Activated T-helper 2 cell treated with anti-CD3 and anti-CD28 coated beads, Interferon-gamma antibody, Interleukin-2, Interleukin-4, amounts not matched to agents 10 μg/mL and 5 μg/mL and 100 μg/mL, durations not matched to agents 14 hours and 24 hours and 36 hours (primary cell): ENCODE measurements at regions not wholly inside any gene's neighbourhood (a gene's known extent, or its start where the extent isn't known, plus 50 kb on each side); places are given as distances from the start of the nearest gene placed in this dataset.

Source experiments
- DNase-seq: peaks from one replicate; pipeline ENCODE4 v3.0.0; 2021; ENCODE audit warnings: low spot score
- H3K27ac Mint-ChIP-seq: one replicate; pipeline ENCODE4 v1.8.0; 2021; ENCODE audit warnings: mixed read lengths
- H3K27me3 Mint-ChIP-seq: one replicate; pipeline ENCODE4 v1.8.0; 2021; ENCODE audit warnings: low read depth, mixed read lengths
- H3K36me3 Mint-ChIP-seq: one replicate; pipeline ENCODE4 v1.8.0; 2021; ENCODE audit warnings: low read depth, mixed read lengths
- H3K4me1 Mint-ChIP-seq: one replicate; pipeline ENCODE4 v1.8.0; 2021; ENCODE audit warnings: low read depth, mixed read lengths
- H3K4me3 Mint-ChIP-seq: one replicate; pipeline ENCODE4 v1.8.0; 2021; ENCODE audit warnings: low read depth, mild to moderate bottlenecking, moderate library complexity, mixed read lengths
- H3K9me3 Mint-ChIP-seq: one replicate; pipeline ENCODE4 v1.8.0; 2021; ENCODE audit warnings: mixed read lengths
- intact Hi-C: fragments of 100-400 bp; cut with micrococcal nuclease; formaldehyde crosslinking; loops from one replicate; pipeline ENCODE4 v1.15.1; 2023

GRCh38 chr10:84999929-85000328 lies 671.5 kb downstream of the CCSER2 start:
- no peak overlapping the region for H3K27ac Mint-ChIP-seq
- no peak for DNase-seq

GRCh38 chr10:85003083-85003482 lies 674.7 kb downstream of the CCSER2 start:
- no peaks in the 10 kb centered on the region for H3K36me3 Mint-ChIP-seq
- no peak overlapping the region for H3K27ac Mint-ChIP-seq
- no peaks in the 10 kb centered on the region for H3K9me3 Mint-ChIP-seq
- no peaks in the 10 kb centered on the region for H3K27me3 Mint-ChIP-seq
- intact Hi-C loops: no loop called here
- H3K4me3 Mint-ChIP-seq: no peak overlapping the region
- no peaks in the 10 kb centered on the region for H3K4me1 Mint-ChIP-seq
- no peak for DNase-seq

More at GRCh38 chr10:84999929-85000328, 671.5 kb downstream of the CCSER2 start:
- Mint-ChIP-seq H3K4me1 (no peaks in the 10 kb centered on the region), H3K27me3 (no peaks in the 10 kb centered on the region), H3K9me3 (no peaks in the 10 kb centered on the region), H3K36me3 (no peaks in the 10 kb centered on the region), H3K4me3 (no peak overlapping the region)
- intact Hi-C loops: no loop called here

GRCh38 chr10:85008488-85009184 lies 680.2 kb downstream of the CCSER2 start:
- no peak for DNase-seq
- Mint-ChIP-seq H3K4me3 (no peak overlapping the region), H3K27ac (no peak overlapping the region), H3K9me3 (no peaks in the 10 kb centered on the region), H3K36me3 (no peaks in the 10 kb centered on the region), H3K4me1 (no peaks in the 10 kb centered on the region), H3K27me3 (no peaks in the 10 kb centered on the region)
- intact Hi-C loops: no loop called here

GRCh38 chr10:85012305-85012704 lies 683.9 kb downstream of the CCSER2 start:
- H3K27me3 Mint-ChIP-seq: no peaks in the 10 kb centered on the region
- no peaks in the 10 kb centered on the region for H3K9me3 Mint-ChIP-seq
- intact Hi-C loops: no loop called here
- no peaks in the 10 kb centered on the region for H3K4me1 Mint-ChIP-seq
- no peaks in the 10 kb centered on the region for H3K36me3 Mint-ChIP-seq
- no peak overlapping the region for H3K27ac Mint-ChIP-seq
- no peak overlapping the region for H3K4me3 Mint-ChIP-seq
- no peak for DNase-seq

GRCh38 chr10:85026878-85027467 lies 698.6 kb downstream of the CCSER2 start:
- Mint-ChIP-seq H3K27me3 (no peaks in the 10 kb centered on the region), H3K36me3 (no peaks in the 10 kb centered on the region), H3K27ac (no peak overlapping the region), H3K9me3 (peaks cover 9% of the 10 kb centered on the region), H3K4me3 (no peak overlapping the region), H3K4me1 (no peaks in the 10 kb centered on the region)
- DNase-seq: no peak
- intact Hi-C loops: no loop called here

GRCh38 chr10:85032981-85033380 lies 704.6 kb downstream of the CCSER2 start:
- Mint-ChIP-seq H3K4me3 (no peak overlapping the region), H3K9me3 (peaks cover 9% of the 10 kb centered on the region), H3K27me3 (no peaks in the 10 kb centered on the region), H3K36me3 (no peaks in the 10 kb centered on the region), H3K4me1 (no peaks in the 10 kb centered on the region), H3K27ac (no peak overlapping the region)
- intact Hi-C loops: no loop called here
- DNase-seq: no peak

GRCh38 chr10:85036661-85037060 lies 708.3 kb downstream of the CCSER2 start:
- H3K36me3 Mint-ChIP-seq: no peaks in the 10 kb centered on the region
- intact Hi-C loops: no loop called here
- no peaks in the 10 kb centered on the region for H3K27me3 Mint-ChIP-seq
- peaks cover 21% of the 10 kb centered on the region for H3K9me3 Mint-ChIP-seq
- no peak for DNase-seq
- no peak overlapping the region for H3K4me3 Mint-ChIP-seq
- no peak overlapping the region for H3K27ac Mint-ChIP-seq
- no peaks in the 10 kb centered on the region for H3K4me1 Mint-ChIP-seq

- no peak overlapping the region for H3K27ac Mint-ChIP-seq
- no peak for DNase-seq
- no peaks in the 10 kb centered on the region for H3K36me3 Mint-ChIP-seq
- H3K9me3 Mint-ChIP-seq: peaks cover 16% of the 10 kb centered on the region
- intact Hi-C loops: no loop called here
- H3K4me1 Mint-ChIP-seq: no peaks in the 10 kb centered on the region
- H3K4me3 Mint-ChIP-seq: no peak overlapping the region
- no peaks in the 10 kb centered on the region for H3K27me3 Mint-ChIP-seq
These were observed 710.9 kb downstream of the CCSER2 start for GRCh38 chr10:85039311-85039710.

GRCh38 chr10:85043207-85043606 lies 714.8 kb downstream of the CCSER2 start:
- no peak overlapping the region for H3K4me3 Mint-ChIP-seq
- no peaks in the 10 kb centered on the region for H3K4me1 Mint-ChIP-seq
- DNase-seq: no peak
- peaks cover 12% of the 10 kb centered on the region for H3K9me3 Mint-ChIP-seq
- intact Hi-C loops: no loop called here
- no peak overlapping the region for H3K27ac Mint-ChIP-seq
- no peaks in the 10 kb centered on the region for H3K27me3 Mint-ChIP-seq
- no peaks in the 10 kb centered on the region for H3K36me3 Mint-ChIP-seq

GRCh38 chr10:85045046-85045445 lies 716.7 kb downstream of the CCSER2 start:
- H3K4me3 Mint-ChIP-seq: no peak overlapping the region
- H3K27me3 Mint-ChIP-seq: no peaks in the 10 kb centered on the region
- H3K4me1 Mint-ChIP-seq: no peaks in the 10 kb centered on the region
- H3K27ac Mint-ChIP-seq: no peak overlapping the region
- H3K36me3 Mint-ChIP-seq: no peaks in the 10 kb centered on the region
- intact Hi-C loops: no loop called here
- peaks cover 4% of the 10 kb centered on the region for H3K9me3 Mint-ChIP-seq
- DNase-seq: no peak

GRCh38 chr10:85047170-85047834 lies 718.9 kb downstream of the CCSER2 start:
- Mint-ChIP-seq H3K4me3 (no peak overlapping the region), H3K36me3 (no peaks in the 10 kb centered on the region), H3K27ac (no peak overlapping the region), H3K9me3 (no peaks in the 10 kb centered on the region), H3K4me1 (no peaks in the 10 kb centered on the region), H3K27me3 (no peaks in the 10 kb centered on the region)
- intact Hi-C loops: no loop called here
- DNase-seq: no peak

- no peaks in the 10 kb centered on the region for H3K9me3 Mint-ChIP-seq
- intact Hi-C loops: no loop called here
- no peaks in the 10 kb centered on the region for H3K36me3 Mint-ChIP-seq
- H3K27me3 Mint-ChIP-seq: no peaks in the 10 kb centered on the region
- no peak overlapping the region for H3K4me3 Mint-ChIP-seq
- no peak overlapping the region for H3K27ac Mint-ChIP-seq
- DNase-seq: no peak
- H3K4me1 Mint-ChIP-seq: no peaks in the 10 kb centered on the region
These were observed 719.6 kb downstream of the CCSER2 start for GRCh38 chr10:85047979-85048378.

- Mint-ChIP-seq H3K4me3 (no peak overlapping the region), H3K4me1 (no peaks in the 10 kb centered on the region), H3K9me3 (no peaks in the 10 kb centered on the region), H3K36me3 (no peaks in the 10 kb centered on the region), H3K27me3 (no peaks in the 10 kb centered on the region), H3K27ac (no peak overlapping the region)
- intact Hi-C loops: no loop called here
- DNase-seq: no peak
These were observed 720.3 kb downstream of the CCSER2 start for GRCh38 chr10:85048644-85049043.
